Suprapubic skin (tissue), 3 donors: ENCODE measurements at regions not wholly inside any gene's neighbourhood (a gene's known extent, or its start where the extent isn't known, plus 50 kb on each side); places are given as distances from the start of the nearest gene placed in this dataset.
"Not testable (repeated sequence)": the region's sequence is repeated elsewhere in the genome, so short reads cannot be mapped to it uniquely, and the experiment has no call there.

Source experiments
- CTCF ChIP-seq, 2 donors: fragments of 200-600 bp in 1 of 2; fragments of 450-650 bp in 1 of 2; sonication (generic) in 1 of 2; IDR thresholded peaks; one replicate each; pipeline ENCODE4 v1.5.1; 2016 to 2019; ENCODE audit warnings: antibody characterized with exemption in 2 of 2, mild to moderate bottlenecking in 1 of 2, moderate library complexity in 1 of 2
- POLR2A ChIP-seq, 2 donors: fragments of 450-650 bp; IDR thresholded peaks; one replicate each; pipeline ENCODE4 v1.6.1; 2017; ENCODE audit warnings: antibody characterized with exemption in 2 of 2, mild to moderate bottlenecking in 2 of 2, moderate library complexity in 2 of 2

DNA sequence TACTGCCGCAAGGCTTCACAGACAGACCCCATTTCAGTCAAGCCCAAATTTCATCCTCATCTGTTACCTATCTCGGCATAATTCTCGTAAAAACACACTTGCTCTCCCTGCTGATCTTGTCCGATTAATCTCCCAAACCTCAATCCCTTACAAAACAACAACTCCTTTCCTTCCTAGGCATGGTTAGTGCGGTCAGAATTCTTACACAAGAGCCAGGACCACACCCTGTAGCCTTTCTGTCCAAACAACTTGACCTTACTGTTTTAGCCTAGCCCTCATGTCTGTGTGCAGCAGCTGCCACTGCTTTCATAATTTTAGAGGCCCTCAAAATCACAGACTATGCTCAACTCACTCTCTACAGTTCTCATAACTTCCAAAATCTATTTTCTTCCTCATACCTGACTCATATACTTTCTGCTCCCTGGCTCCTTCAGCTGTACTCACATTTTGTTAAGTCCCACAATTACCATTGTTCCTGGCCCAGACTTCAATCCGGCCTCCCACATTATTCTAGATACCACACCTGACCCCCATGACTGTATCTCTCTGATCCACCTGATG, 227.5 kb upstream of the DUSP10 start:
- not testable (repeated sequence) for TF ChIP-seq CTCF, POLR2A (IDR thresholded peaks at IDR 0.05)
